ENCODE measurements at regions not wholly inside any gene's neighbourhood (a gene's known extent, or its start where the extent isn't known, plus 50 kb on each side); places are given as distances from the start of the nearest gene placed in this dataset.

GRCh38 chrX:33607042-33607595, 395.8 kb upstream of the DMD start:
- H3K9me3 ChIP-seq (ENCODE audit: control insufficient read depth, insufficient read depth, low read depth, low read length), result no peaks in the 10 kb centered on the region
- in situ Hi-C loops (cut with HindIII; ENCODE audit: low pct_unique_long_range_greater_than_20kb, low sequenced_read_pairs) (no loop called here), intact Hi-C loops (cut with micrococcal nuclease; ENCODE audit: unreplicated experiment) (no loop called here)
- ATAC-seq, result no peak
- no peaks in the 10 kb centered on the region for H3K36me3 ChIP-seq (ENCODE audit: control insufficient read depth, insufficient read depth, low read length)
- POLR2A ChIA-PET, result no interaction called here
- no peak overlapping the region for H3K27ac ChIP-seq (ENCODE audit: low read length)
- TF ChIP-seq SIN3A (IDR thresholded peaks at IDR 0.05; ENCODE audit: borderline replicate concordance, insufficient read depth, low read depth, low read length), result no peak
- no peaks in the 10 kb centered on the region for H3K4me1 ChIP-seq (ENCODE audit: control insufficient read depth, insufficient read depth, low read length)
- H3K4me3 ChIP-seq (ENCODE audit: low read depth in 2 of 2, low read length in 2 of 2), result no peak overlapping the region
- DNase-seq (ENCODE audit: low read depth, low spot score), result no peak
- no TSS peak for BruUV-seq (replicated peaks)
- CTCF ChIA-PET, result no interaction called here
- no peaks in the 10 kb centered on the region for H3K27me3 ChIP-seq (ENCODE audit: control insufficient read depth, insufficient read depth, low read length)

DNA sequence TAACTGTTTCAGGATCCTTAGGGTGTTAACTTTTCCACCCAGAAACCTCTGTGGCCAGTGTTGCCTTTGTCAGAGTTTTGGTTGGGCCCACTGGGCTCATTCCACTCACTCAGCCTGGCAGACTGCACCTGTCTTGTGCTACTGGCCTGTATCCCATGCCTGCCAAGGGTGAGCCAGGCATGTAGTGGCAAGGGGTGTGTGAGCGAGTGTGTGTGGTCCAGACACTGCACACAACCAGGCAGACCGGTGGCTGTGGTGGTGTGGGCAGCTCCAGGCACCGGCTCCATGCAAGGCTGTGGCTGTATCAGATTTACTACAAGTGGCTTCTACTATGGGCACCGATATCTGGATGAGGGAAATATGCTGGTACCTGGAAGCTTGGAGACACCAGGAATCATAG, 394.6 kb upstream of the DMD start:
- intact Hi-C loops (cut with micrococcal nuclease; ENCODE audit: unreplicated experiment), result no loop called here

More for the DNA sequence above, 394.6 kb upstream of the DMD start:
- Histone ChIP-seq H3K36me3 (ENCODE audit: control insufficient read depth, insufficient read depth, low read length) (no peaks in the 10 kb centered on the region), H3K9me3 (ENCODE audit: control insufficient read depth, insufficient read depth, low read depth, low read length) (no peaks in the 10 kb centered on the region), H3K27ac (ENCODE audit: low read length) (no peak overlapping the region), H3K4me3 (ENCODE audit: low read depth in 2 of 2, low read length in 2 of 2) (no peak overlapping the region), H3K4me1 (ENCODE audit: control insufficient read depth, insufficient read depth, low read length) (no peaks in the 10 kb centered on the region), H3K27me3 (ENCODE audit: control insufficient read depth, insufficient read depth, low read length) (no peaks in the 10 kb centered on the region)
- ChIA-PET CTCF (no interaction called here), POLR2A (no interaction called here)
- no peak for DNase-seq (ENCODE audit: low read depth, low spot score)
- no TSS peak for BruUV-seq (replicated peaks)
- no peak for ATAC-seq
- no peak for TF ChIP-seq SIN3A (IDR thresholded peaks at IDR 0.05; ENCODE audit: borderline replicate concordance, insufficient read depth, low read depth, low read length)
- no peak for TF ChIP-seq TCF7L2 (IDR thresholded peaks at IDR 0.05; ENCODE audit: low read depth, low read length)
- no peak for TF ChIP-seq CTCF (IDR thresholded peaks at IDR 0.05)
- TF ChIP-seq POLR2AphosphoS5 (IDR thresholded peaks at IDR 0.05; ENCODE audit: low read depth, low read length), result no peak
- TF ChIP-seq, protein P1, sequence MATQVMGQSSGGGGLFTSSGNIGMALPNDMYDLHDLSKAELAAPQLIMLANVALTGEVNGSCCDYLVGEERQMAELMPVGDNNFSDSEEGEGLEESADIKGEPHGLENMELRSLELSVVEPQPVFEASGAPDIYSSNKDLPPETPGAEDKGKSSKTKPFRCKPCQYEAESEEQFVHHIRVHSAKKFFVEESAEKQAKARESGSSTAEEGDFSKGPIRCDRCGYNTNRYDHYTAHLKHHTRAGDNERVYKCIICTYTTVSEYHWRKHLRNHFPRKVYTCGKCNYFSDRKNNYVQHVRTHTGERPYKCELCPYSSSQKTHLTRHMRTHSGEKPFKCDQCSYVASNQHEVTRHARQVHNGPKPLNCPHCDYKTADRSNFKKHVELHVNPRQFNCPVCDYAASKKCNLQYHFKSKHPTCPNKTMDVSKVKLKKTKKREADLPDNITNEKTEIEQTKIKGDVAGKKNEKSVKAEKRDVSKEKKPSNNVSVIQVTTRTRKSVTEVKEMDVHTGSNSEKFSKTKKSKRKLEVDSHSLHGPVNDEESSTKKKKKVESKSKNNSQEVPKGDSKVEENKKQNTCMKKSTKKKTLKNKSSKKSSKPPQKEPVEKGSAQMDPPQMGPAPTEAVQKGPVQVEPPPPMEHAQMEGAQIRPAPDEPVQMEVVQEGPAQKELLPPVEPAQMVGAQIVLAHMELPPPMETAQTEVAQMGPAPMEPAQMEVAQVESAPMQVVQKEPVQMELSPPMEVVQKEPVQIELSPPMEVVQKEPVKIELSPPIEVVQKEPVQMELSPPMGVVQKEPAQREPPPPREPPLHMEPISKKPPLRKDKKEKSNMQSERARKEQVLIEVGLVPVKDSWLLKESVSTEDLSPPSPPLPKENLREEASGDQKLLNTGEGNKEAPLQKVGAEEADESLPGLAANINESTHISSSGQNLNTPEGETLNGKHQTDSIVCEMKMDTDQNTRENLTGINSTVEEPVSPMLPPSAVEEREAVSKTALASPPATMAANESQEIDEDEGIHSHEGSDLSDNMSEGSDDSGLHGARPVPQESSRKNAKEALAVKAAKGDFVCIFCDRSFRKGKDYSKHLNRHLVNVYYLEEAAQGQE (IDR thresholded peaks at IDR 0.05; ENCODE audit: insufficient read depth in 1 of 2, low read depth in 2 of 2, low read length in 1 of 2), result no peak
- in situ Hi-C loops (cut with HindIII; ENCODE audit: low pct_unique_long_range_greater_than_20kb, low sequenced_read_pairs), result no loop called here

Data from Panc1 (cell line).